ENCODE measurements at regions not wholly inside any gene's neighbourhood (a gene's known extent, or its start where the extent isn't known, plus 50 kb on each side); places are given as distances from the start of the nearest gene placed in this dataset.

- Histone ChIP-seq H3K36me3 (replicated peaks; ENCODE audit: insufficient read depth, low read length) (no peaks in the 10 kb centered on the region), H3K79me2 (ENCODE audit: low read length) (no peaks in the 10 kb centered on the region), H2AFZ (ENCODE audit: low read length) (no peak overlapping the region), H3K4me1 (ENCODE audit: low read length) (no peaks in the 10 kb centered on the region), H3K4me2 (ENCODE audit: low read depth, low read length) (no peak overlapping the region), H3K4me3 (ENCODE audit: low read length) (no peak overlapping the region), H3F3A (ENCODE audit: insufficient read depth, low read length) (no peaks in the 10 kb centered on the region), H3K27me3 (replicated peaks; ENCODE audit: insufficient read depth, low read length) (peaks cover 76% of the 10 kb centered on the region), H4K20me1 (ENCODE audit: insufficient read depth, low read length) (no peaks in the 10 kb centered on the region), H3K9me3 (replicated peaks; ENCODE audit: insufficient read depth, low read length) (no peaks in the 10 kb centered on the region), H3K9me2 (replicated peaks; ENCODE audit: insufficient read depth, low read length) (no peaks in the 10 kb centered on the region), H3K27ac (ENCODE audit: low read length) (no peak overlapping the region), H3K9ac (ENCODE audit: low read length) (no peak overlapping the region)
- no peak for TF ChIP-seq CTCF (IDR thresholded peaks at IDR 0.05; ENCODE audit: low read length)
- TF ChIP-seq EZH2 (optimal IDR thresholded peaks at IDR 0.05; ENCODE audit: low read depth, low read length), result no peak
- no peak for TF ChIP-seq EZH2phosphoT487 (IDR thresholded peaks at IDR 0.05; ENCODE audit: low read length)
- DNase-seq, result no peak
Measured at GRCh38 chr22:27476729-27477128, 324.8 kb downstream of the MN1 start.

GRCh38 chr22:27477171-27477570 lies 324.4 kb downstream of the MN1 start:
- H3K79me2 ChIP-seq (ENCODE audit: low read length), result no peaks in the 10 kb centered on the region
- H3K27ac ChIP-seq (ENCODE audit: low read length), result no peak overlapping the region
- H3K36me3 ChIP-seq (replicated peaks; ENCODE audit: insufficient read depth, low read length), result no peaks in the 10 kb centered on the region
- H2AFZ ChIP-seq (ENCODE audit: low read length), result no peak overlapping the region
- H3F3A ChIP-seq (ENCODE audit: insufficient read depth, low read length), result no peaks in the 10 kb centered on the region
- H3K9ac ChIP-seq (ENCODE audit: low read length), result no peak overlapping the region
- H3K4me3 ChIP-seq (ENCODE audit: low read length), result no peak overlapping the region
- H3K27me3 ChIP-seq (replicated peaks; ENCODE audit: insufficient read depth, low read length), result peaks cover 76% of the 10 kb centered on the region
- no peak overlapping the region for H3K4me2 ChIP-seq (ENCODE audit: low read depth, low read length)
- no peak for DNase-seq
- H4K20me1 ChIP-seq (ENCODE audit: insufficient read depth, low read length), result no peaks in the 10 kb centered on the region
- H3K9me3 ChIP-seq (replicated peaks; ENCODE audit: insufficient read depth, low read length), result no peaks in the 10 kb centered on the region
- no peaks in the 10 kb centered on the region for H3K4me1 ChIP-seq (ENCODE audit: low read length)
- H3K9me2 ChIP-seq (replicated peaks; ENCODE audit: insufficient read depth, low read length), result no peaks in the 10 kb centered on the region
- TF ChIP-seq EZH2phosphoT487 (IDR thresholded peaks at IDR 0.05; ENCODE audit: low read length) (no peak), EZH2 (optimal IDR thresholded peaks at IDR 0.05; ENCODE audit: low read depth, low read length) (no peak), CTCF (IDR thresholded peaks at IDR 0.05; ENCODE audit: low read length) (no peak)

GRCh38 chr22:27480487-27480886 lies 321.1 kb downstream of the MN1 start:
- Histone ChIP-seq H2AFZ (ENCODE audit: low read length) (no peak overlapping the region), H3K4me2 (ENCODE audit: low read depth, low read length) (no peak overlapping the region), H3K9ac (ENCODE audit: low read length) (no peak overlapping the region), H3K27me3 (replicated peaks; ENCODE audit: insufficient read depth, low read length) (peaks cover 85% of the 10 kb centered on the region), H3K4me1 (ENCODE audit: low read length) (no peaks in the 10 kb centered on the region), H3K4me3 (ENCODE audit: low read length) (no peak overlapping the region), H3K79me2 (ENCODE audit: low read length) (no peaks in the 10 kb centered on the region), H3K9me3 (replicated peaks; ENCODE audit: insufficient read depth, low read length) (no peaks in the 10 kb centered on the region), H3K27ac (ENCODE audit: low read length) (no peak overlapping the region), H3K9me2 (replicated peaks; ENCODE audit: insufficient read depth, low read length) (no peaks in the 10 kb centered on the region), H4K20me1 (ENCODE audit: insufficient read depth, low read length) (no peaks in the 10 kb centered on the region), H3K36me3 (replicated peaks; ENCODE audit: insufficient read depth, low read length) (no peaks in the 10 kb centered on the region), H3F3A (ENCODE audit: insufficient read depth, low read length) (no peaks in the 10 kb centered on the region)
- DNase-seq, result no peak
- no peak for TF ChIP-seq CTCF (IDR thresholded peaks at IDR 0.05; ENCODE audit: low read length)
- TF ChIP-seq EZH2 (optimal IDR thresholded peaks at IDR 0.05; ENCODE audit: low read depth, low read length), result no peak
- no peak for TF ChIP-seq EZH2phosphoT487 (IDR thresholded peaks at IDR 0.05; ENCODE audit: low read length)

All from MM.1S (cell line).